ENCODE measurements at regions not wholly inside any gene's neighbourhood (a gene's known extent, or its start where the extent isn't known, plus 50 kb on each side); places are given as distances from the start of the nearest gene placed in this dataset.

- peak in 1 of 2 experiments; percentile 17 for TF ChIP-seq AFF1 (IDR thresholded peaks at IDR 0.05; ENCODE audit: low read depth in 1 of 2, partially characterized antibody in 2 of 2)
- peak; percentile 88 for TF ChIP-seq MYNN (IDR thresholded peaks at IDR 0.05)
- TF ChIP-seq MYNN (CRISPR knock-in tag; IDR thresholded peaks at IDR 0.05): no peak
- TF ChIP-seq ZNF76 (CRISPR knock-in tag; IDR thresholded peaks at IDR 0.05; ENCODE audit: borderline replicate concordance): no peak
- peak; percentile 44; the same call in 1 of the 2 replicates for TF ChIP-seq PKNOX1 (IDR thresholded peaks at IDR 0.05)
- TF ChIP-seq MLLT1 (IDR thresholded peaks at IDR 0.05): peak in 1 of 2 experiments; percentile 51; a peak in 2 of 4 replicates
- TF ChIP-seq RB1 (IDR thresholded peaks at IDR 0.05; ENCODE audit: low read depth): no peak
- 0 out of 2 replicates have a peak, but pooled peaks have one; percentile 18 for TF ChIP-seq HMBOX1 (IDR thresholded peaks at IDR 0.05)
- TF ChIP-seq PCBP1 (IDR thresholded peaks at IDR 0.05; ENCODE audit: low read depth, low read length, poor library complexity, severe bottlenecking): no peak
- TF ChIP-seq NFIC (IDR thresholded peaks at IDR 0.05): peak; percentile 84
- 0 out of 2 replicates have a peak, but pooled peaks have one; percentile 32 for TF ChIP-seq ZNF384 (IDR thresholded peaks at IDR 0.05; ENCODE audit: low read depth, low read length)
- TF ChIP-seq TRIM24 (IDR thresholded peaks at IDR 0.05): peak; percentile 77 to 82; a peak in 3 of 4 replicates
- TF ChIP-seq DLX4 (CRISPR knock-in tag; IDR thresholded peaks at IDR 0.05): no peak
- no peak for TF ChIP-seq NR2F6 (CRISPR knock-in tag; IDR thresholded peaks at IDR 0.05)
- TF ChIP-seq NONO (IDR thresholded peaks at IDR 0.05; ENCODE audit: low read depth in 2 of 2, low read length in 1 of 2): no peak
- TF ChIP-seq CBX5 (IDR thresholded peaks at IDR 0.05; ENCODE audit: borderline replicate concordance, low read depth): no peak
- TF ChIP-seq BRD9 (IDR thresholded peaks at IDR 0.05; ENCODE audit: low read depth, partially characterized antibody): peak; percentile 57
- TF ChIP-seq SMARCC2 (IDR thresholded peaks at IDR 0.05; ENCODE audit: low read depth): peak; percentile 78
- no peak for TF ChIP-seq HNRNPK (IDR thresholded peaks at IDR 0.05; ENCODE audit: low read depth, low read length, poor library complexity, severe bottlenecking)
- no peak for TF ChIP-seq HNRNPLL (IDR thresholded peaks at IDR 0.05; ENCODE audit: low read depth, low read length, poor library complexity, severe bottlenecking)
Measured at GRCh38 chr3:152591515-152591914, 243.4 kb upstream of the P2RY1 start (continued).

All from K562 (cell line).